GM21528 (cell line): ENCODE measurements at regions not wholly inside any gene's neighbourhood (a gene's known extent, or its start where the extent isn't known, plus 50 kb on each side); places are given as distances from the start of the nearest gene placed in this dataset.

Experiments used
- ATAC-seq: cut with Tn5 transposase; IDR thresholded peaks from one replicate; pipeline ENCODE4 v1.9.1; 2021; ENCODE audit warnings: mild to moderate bottlenecking, moderate library complexity; ENCODE audit not compliant: unreplicated experiment, low FRiP score

DNA sequence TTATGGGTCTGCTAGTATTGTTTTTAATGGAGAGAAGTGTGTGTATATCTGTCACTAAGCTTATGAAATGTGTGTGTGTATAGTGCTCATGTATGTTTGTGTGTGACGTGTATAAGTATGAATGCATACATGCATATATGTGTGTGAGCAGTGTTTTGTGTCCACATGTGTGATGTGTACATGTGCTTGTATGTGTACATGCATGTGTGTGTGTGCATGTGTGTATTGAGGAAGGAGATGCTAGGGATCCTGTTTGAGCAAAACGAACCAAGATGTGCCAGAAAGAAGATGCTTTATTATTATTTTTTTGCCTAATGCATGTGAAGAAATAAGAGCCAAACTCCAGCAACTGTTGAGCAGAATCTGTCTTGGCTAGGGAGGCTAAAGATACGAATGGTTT is 301.3 kb upstream of the SKOR2 start:
- ATAC-seq, result no peak

DNA sequence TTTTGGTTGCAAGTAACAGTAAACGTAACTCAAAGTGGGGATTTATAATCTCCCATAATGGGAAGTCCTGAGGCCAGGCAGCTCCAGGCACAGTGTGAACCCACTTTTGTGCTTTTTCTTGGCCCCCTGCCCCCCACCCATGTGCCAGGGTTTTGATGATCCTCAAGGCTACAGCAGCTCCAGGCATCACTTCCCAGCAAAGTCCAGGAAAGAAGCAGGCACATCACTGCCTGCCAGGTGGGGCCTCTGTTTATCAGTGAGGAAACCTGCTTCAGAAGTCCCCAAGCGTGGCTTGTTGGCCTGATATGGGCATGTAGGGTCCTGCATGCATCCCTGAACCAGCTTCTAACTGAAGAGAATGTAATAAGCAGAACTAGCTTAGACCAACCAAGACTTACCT is 299.2 kb upstream of the SKOR2 start:
- ATAC-seq, result no peak

GRCh38 chr18:47549021-47549540 is 297.6 kb upstream of the SKOR2 start:
- no peak for ATAC-seq

DNA sequence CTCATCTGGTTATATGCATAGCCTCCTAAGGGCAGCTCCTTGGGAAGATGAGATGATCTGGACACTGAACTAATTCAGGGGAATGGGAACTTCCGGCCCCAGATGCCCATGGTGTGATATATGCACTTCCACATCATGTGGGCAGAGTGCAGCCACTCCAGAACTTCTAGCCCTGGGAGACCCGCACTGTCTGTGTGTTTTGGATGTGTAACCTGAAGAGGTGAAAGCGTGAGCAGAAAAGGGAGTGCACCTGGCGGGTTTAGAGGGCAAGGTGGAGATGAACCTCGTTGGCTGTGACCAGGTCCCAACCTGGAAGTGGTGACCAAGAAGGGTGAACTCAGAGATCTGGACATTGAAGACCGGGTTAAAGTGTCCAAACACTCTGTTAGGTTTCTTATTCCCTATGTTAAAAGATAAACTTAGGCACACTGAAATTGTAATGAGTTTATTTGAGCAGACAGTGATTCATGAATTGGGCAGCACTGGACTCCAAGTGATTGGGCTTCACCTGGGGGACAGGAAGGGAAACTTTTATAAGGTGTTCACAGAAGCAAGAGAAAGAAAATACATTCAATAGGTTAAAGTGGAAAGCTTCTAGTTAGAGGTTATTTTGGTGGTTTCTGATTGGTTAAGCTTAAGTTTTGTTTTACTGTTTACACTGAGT is 296.2 kb upstream of the SKOR2 start:
- ATAC-seq, result no peak

- ATAC-seq, result no peak
These were observed 294.2 kb upstream of the SKOR2 start for GRCh38 chr18:47545613-47546012.

GRCh38 chr18:47543080-47543479 is 291.6 kb upstream of the SKOR2 start:
- no peak for ATAC-seq

DNA sequence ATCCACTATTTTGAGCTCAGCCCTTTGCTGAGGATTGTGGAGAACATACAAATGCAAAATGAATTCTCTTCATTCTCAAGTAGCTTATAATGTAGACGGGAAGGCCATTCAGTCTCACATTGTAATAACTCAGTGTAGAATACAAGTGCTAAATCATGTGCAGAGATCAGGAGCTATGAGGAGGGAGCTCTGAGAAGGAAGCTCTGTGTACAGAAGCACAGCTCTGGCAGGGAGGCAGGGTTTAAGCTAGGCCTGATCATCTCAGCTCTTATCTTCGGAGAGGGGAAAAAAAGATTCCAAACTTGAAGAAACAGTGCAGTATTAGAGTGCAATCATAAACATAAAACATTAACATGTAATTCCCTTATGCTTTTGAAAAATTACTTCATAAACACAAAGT is 291.1 kb upstream of the SKOR2 start:
- no peak for ATAC-seq

DNA sequence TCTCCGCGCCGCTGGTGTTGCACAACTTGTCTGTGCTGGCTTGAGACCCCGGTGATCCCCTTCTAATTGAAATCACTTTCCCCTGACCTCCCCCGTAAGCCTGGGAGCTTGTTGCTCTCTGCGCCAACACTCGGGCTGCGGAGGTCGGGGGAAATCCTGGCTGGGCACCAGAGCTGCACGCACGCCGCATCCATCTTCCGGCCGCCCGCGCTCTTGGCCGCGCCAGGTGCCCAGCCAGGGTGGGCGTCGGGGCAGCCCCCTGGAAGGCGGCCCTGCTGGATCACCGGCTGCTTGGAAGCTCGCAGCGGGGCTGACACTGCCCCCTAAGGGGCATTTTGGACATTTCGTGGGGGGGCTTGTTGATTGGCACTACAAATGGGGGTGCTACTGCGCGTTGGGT is 280.3 kb upstream of the SKOR2 start:
- no peak for ATAC-seq

DNA sequence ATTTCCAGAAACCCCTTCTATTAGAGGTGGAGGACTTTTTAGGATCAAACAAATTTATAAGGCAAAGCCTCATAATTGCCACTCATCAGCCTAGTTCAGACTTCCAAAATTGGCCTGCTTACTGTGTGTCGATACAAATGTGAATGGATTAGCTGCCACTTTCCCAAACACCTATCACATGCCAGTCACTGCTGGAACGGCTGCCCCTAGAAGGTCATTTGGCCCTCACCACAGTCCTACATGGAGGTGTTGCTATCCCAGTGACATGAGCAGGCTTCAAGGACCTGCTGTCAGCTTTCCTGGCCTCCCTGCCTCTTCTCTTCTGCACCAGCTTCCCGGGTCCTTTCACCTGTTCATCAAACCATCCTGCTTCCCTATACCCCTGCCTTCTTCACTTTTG is 279.2 kb upstream of the SKOR2 start:
- no peak for ATAC-seq

- no peak for ATAC-seq
These were observed 276.9 kb upstream of the SKOR2 start for GRCh38 chr18:47528343-47528742.

DNA sequence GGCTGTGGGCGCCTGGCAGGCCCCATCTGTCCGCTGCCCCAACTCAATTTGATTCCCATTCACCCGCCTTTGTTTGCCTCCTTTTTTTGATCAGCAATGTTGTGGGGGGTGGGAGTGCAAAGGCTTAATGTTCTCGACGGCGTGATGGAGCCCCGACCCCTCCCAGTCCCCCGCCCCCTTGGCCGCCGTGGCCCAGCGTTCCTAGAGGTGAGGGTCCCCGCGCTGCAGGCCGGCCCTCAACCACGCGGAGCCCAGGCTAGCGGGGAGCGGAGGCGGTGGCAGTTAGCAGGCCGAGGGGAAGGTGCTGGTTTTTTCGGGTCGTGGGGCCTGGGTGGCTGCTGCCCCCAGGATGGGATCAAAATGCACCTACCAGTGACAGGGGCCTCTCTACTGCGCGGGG is 274.7 kb upstream of the SKOR2 start:
- no peak for ATAC-seq

DNA sequence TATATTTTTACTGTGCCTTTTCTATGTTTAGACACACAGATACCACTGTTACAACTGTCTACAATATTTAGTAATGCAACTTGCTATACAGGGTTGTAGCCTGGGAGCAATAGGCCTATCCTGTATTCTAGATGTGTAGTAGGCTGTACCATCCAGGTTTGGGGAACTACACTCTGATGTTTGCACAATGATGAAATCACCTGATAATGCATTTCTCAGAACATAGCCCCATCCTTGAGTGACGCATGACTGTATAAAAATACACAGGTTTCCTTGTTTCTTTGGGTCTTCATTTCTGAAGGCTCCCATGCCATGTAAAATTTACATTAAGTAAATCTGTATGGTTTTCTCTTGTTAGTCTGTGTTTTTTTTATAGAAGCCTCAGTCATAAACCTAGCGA is 270.9 kb upstream of the SKOR2 start:
- ATAC-seq, result no peak

DNA sequence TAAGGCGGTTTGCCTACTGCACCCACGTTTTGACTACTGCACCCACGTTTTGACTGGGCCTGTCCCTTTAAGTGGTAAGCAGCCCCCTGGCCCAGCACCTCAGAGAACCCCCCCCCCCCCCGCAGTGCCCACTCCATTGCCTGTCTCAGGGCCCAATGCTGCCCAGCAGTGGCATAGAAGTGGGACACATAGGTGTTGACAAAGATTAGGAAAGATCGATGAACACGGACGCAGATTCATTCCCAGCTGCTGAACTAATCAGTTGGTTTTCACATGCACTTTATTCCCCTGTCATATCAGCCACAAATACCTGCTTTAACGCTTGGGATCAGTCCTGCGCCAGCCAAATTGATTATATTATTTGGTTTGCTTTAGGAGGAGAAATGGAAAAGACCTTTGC is 268.8 kb upstream of the SKOR2 start:
- ATAC-seq, result no peak

DNA sequence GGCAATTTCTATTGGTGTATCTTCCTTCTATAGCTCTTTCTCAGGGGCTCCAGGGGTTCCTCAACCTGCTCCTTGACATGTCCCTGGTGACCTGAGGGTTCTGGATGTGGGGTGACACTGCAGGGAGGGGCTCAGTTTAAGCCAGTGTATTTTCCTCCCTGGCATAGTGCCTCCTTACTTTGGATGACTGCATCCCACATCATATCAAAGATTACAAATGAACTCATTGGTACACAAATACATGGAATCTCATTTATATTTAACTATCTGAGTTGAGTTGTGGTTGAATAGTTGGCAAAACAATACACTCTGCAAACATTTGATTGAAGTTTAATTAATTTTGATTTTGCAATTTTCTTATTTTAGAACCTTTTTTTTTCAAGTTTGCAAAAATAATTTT is 268.2 kb upstream of the SKOR2 start:
- no peak for ATAC-seq

DNA sequence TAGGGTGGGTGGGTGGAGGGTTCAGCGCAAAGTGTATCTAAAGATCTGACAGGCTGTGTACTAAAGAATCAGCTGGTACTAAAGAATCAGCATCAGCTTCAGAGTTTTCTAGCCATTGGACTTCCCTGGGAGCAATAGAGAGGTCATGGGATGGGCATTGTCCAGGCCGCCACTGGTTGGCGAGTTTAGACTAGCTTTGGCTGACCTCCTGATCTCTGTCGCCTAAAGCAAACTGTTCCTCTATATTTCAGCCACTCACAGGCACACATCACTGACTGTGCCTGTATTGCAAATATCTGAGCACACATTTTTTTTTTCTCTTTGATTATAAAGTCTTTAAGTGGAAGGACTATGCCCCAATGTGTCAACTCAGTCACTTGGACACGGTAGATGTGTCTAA is 267.8 kb upstream of the SKOR2 start:
- no peak for ATAC-seq

GRCh38 chr18:47513614-47514013 is 262.2 kb upstream of the SKOR2 start:
- ATAC-seq, result no peak

GRCh38 chr18:47512726-47513435 is 261.4 kb upstream of the SKOR2 start:
- ATAC-seq, result no peak

- no peak for ATAC-seq
These were observed 260.6 kb upstream of the SKOR2 start for GRCh38 chr18:47512056-47512455.

GRCh38 chr18:47510831-47511230 is 259.4 kb upstream of the SKOR2 start:
- ATAC-seq, result no peak

DNA sequence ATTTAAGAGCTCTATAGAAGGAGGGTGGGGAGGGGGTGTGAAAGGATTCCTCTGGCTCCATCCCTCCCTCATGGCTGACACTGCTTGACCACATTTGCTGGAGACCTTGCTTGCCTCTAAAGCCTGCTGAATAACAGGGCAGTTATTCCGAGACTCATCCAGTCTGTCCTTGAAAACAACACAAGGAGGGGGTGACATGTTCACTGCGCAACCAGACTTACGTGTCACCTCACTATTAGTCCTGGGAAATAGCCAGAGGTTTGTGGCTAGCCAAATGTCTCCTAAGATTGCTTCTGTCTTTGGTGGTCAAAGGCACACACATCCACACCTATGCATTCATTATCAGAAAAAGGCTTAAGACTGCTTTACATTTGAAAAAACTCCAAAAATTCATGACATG is 256.2 kb upstream of the SKOR2 start:
- no peak for ATAC-seq

DNA sequence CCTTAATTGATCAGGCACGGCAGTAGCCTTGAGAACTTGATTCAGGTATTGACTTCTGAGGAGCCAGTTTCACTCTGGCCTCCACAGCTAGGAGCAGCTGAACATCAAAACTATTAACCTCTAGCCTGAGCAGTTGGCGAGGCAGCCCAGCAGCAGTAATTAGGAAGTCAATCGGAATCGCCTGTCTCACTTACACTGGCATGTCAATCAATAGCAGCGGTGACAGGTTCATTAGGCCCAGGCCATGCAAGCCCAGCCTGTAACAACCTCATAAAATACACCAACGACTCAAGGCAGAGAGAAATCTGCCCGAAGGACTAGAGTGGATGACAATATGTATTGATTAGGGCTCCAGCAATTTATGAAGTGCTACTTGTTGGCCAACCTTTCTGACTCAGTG is 255.4 kb upstream of the SKOR2 start:
- ATAC-seq, result no peak

DNA sequence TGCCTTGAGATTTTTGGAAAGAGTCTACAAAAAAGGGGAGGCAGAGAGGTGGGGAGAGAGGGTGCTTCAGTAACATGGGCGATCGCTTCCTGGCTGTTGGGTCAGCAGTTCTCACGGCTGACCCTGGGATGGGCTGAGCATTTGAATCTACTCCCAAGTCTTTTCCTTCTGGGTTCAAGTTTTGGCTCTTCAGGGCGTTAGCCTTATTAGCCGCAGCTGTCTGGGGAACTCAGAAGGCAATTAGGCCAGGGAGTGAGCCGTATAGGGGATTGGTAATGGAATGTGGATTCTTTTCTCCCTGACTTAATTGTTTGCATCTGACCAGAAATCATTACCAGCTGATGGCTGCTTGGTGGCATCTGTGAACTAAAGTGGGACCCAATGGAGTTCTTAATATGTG is 250.5 kb upstream of the SKOR2 start:
- no peak for ATAC-seq
